H9 (cell line): ENCODE measurements at regions not wholly inside any gene's neighbourhood (a gene's known extent, or its start where the extent isn't known, plus 50 kb on each side); places are given as distances from the start of the nearest gene placed in this dataset.

Source experiments
- DNase-seq: peaks from one replicate; pipeline ENCODE4 v3.0.0-alpha.2; 2017
- H2AFZ ChIP-seq: one replicate; pipeline ENCODE4 v1.6.1; 2013; ENCODE audit warnings: mild to moderate bottlenecking, low read length, control low read depth, moderate library complexity
- H2AK5ac ChIP-seq: 2 replicates; pipeline ENCODE4 v1.6.1; 2013; ENCODE audit warnings: low read length, control low read depth, mixed read lengths; ENCODE audit not compliant: insufficient read length
- H2BK120ac ChIP-seq: one replicate; pipeline ENCODE4 v1.6.1; 2013; ENCODE audit warnings: low read depth, mild to moderate bottlenecking, low read length, control low read depth, inconsistent platforms; ENCODE audit not compliant: poor library complexity, severe bottlenecking
- H2BK12ac ChIP-seq: 2 replicates; pipeline ENCODE4 v1.6.1; 2013; ENCODE audit warnings: low read length, control low read depth, mixed read lengths, low read depth; ENCODE audit not compliant: insufficient read length
- H2BK15ac ChIP-seq: 2 replicates; pipeline ENCODE4 v1.6.1; 2013; ENCODE audit warnings: low read depth, low read length, control low read depth
- H2BK20ac ChIP-seq: one replicate; pipeline ENCODE4 v1.6.1; 2013; ENCODE audit warnings: low read depth, mild to moderate bottlenecking, low read length, control low read depth, inconsistent platforms; ENCODE audit not compliant: poor library complexity, severe bottlenecking
- H2BK5ac ChIP-seq: 2 replicates; pipeline ENCODE4 v1.6.1; 2013; ENCODE audit warnings: low read length, control low read depth, mixed read lengths; ENCODE audit not compliant: insufficient read length
- H3K14ac ChIP-seq: 2 replicates; pipeline ENCODE4 v1.6.1; 2013; ENCODE audit warnings: low read length, control low read depth; ENCODE audit not compliant: insufficient read depth
- H3K18ac ChIP-seq: 2 replicates; pipeline ENCODE4 v1.6.1; 2013; ENCODE audit warnings: low read depth, mild to moderate bottlenecking, mixed read lengths, low read length, control low read depth; ENCODE audit not compliant: insufficient read length
- H3K23ac ChIP-seq: 2 replicates; pipeline ENCODE4 v1.6.1; 2013; ENCODE audit warnings: low read length, control low read depth, mixed read lengths, low read depth; ENCODE audit not compliant: insufficient read length
- H3K23me2 ChIP-seq: 2 replicates; pipeline ENCODE4 v1.6.1; 2013; ENCODE audit warnings: low read depth, mild to moderate bottlenecking, mixed read lengths, low read length, control low read depth; ENCODE audit not compliant: insufficient read length, poor library complexity, severe bottlenecking
- H3K27ac ChIP-seq: 2 replicates; pipeline ENCODE4 v1.5.1; 2013; ENCODE audit warnings: low read length, control low read depth, mixed read lengths, low read depth; ENCODE audit not compliant: insufficient read length
- H3K27me3 ChIP-seq: 2 replicates; pipeline ENCODE4 v1.6.1; 2013; ENCODE audit warnings: low read length, control low read depth, inconsistent platforms; ENCODE audit not compliant: insufficient read depth
- H3K4ac ChIP-seq: 2 replicates; pipeline ENCODE4 v1.6.1; 2013; ENCODE audit warnings: low read depth, mild to moderate bottlenecking, control low read depth, inconsistent platforms, low read length, moderate library complexity
- H3K4me1 ChIP-seq: 2 replicates; pipeline ENCODE4 v1.6.1; 2013; ENCODE audit warnings: low read length, control low read depth, inconsistent platforms; ENCODE audit not compliant: insufficient read depth
- H3K4me2 ChIP-seq: 2 replicates; pipeline ENCODE4 v1.6.1; 2013; ENCODE audit warnings: low read length, control low read depth, mixed read lengths; ENCODE audit not compliant: insufficient read length, insufficient read depth
- H3K56ac ChIP-seq: 2 replicates; pipeline ENCODE4 v1.6.1; 2013; ENCODE audit warnings: low read depth, mild to moderate bottlenecking, mixed read lengths, low read length, control low read depth; ENCODE audit not compliant: insufficient read length
- H3K79me1 ChIP-seq: 2 replicates; pipeline ENCODE4 v1.6.1; 2013; ENCODE audit warnings: low read depth, mild to moderate bottlenecking, moderate library complexity, low read length, control low read depth, inconsistent platforms; ENCODE audit not compliant: insufficient read depth, poor library complexity, severe bottlenecking
- H3K79me2 ChIP-seq: 2 replicates; pipeline ENCODE4 v1.6.1; 2013; ENCODE audit warnings: low read length, control low read depth, inconsistent platforms; ENCODE audit not compliant: insufficient read depth
- H3K9ac ChIP-seq: 2 replicates; pipeline ENCODE4 v1.6.1; 2013; ENCODE audit warnings: low read length, control low read depth, mixed read lengths; ENCODE audit not compliant: insufficient read length; ENCODE audit errors: extremely low read depth
- H3K9me3 ChIP-seq: one replicate; pipeline ENCODE4 v1.6.1; 2013; ENCODE audit warnings: low read depth, low read length, inconsistent platforms; ENCODE audit not compliant: control insufficient read depth
- H3T11ph ChIP-seq: one replicate; pipeline ENCODE4 v1.6.1; 2013; ENCODE audit warnings: mild to moderate bottlenecking, low read length, control low read depth, inconsistent platforms
- H4K20me1 ChIP-seq: one replicate; pipeline ENCODE4 v1.6.1; 2013; ENCODE audit not compliant: control insufficient read depth, insufficient read length, insufficient read depth
- H4K5ac ChIP-seq: 2 replicates; pipeline ENCODE4 v1.6.1; 2013; ENCODE audit warnings: low read depth, mild to moderate bottlenecking, mixed read lengths, low read length, control low read depth; ENCODE audit not compliant: insufficient read length
- H4K8ac ChIP-seq: replicated peaks from 2 replicates; pipeline ENCODE4 v1.6.1; 2013; ENCODE audit warnings: low read length, control low read depth, mixed read lengths, low read depth; ENCODE audit not compliant: insufficient read length
- H4K91ac ChIP-seq: 2 replicates; pipeline ENCODE4 v1.6.1; 2013; ENCODE audit warnings: low read depth, mild to moderate bottlenecking, moderate library complexity, mixed read lengths, low read length, control low read depth; ENCODE audit not compliant: insufficient read length
- H3K27ac Mint-ChIP-seq, 3 experiments: 2 replicates in 2 of 3; 3 replicates in 1 of 3; pipeline ENCODE4 v1.8.0; 2020 to 2021; ENCODE audit warnings: mixed read lengths in 3 of 3, mild to moderate bottlenecking in 1 of 3, moderate library complexity in 1 of 3
- H3K27me3 Mint-ChIP-seq: 2 replicates; pipeline ENCODE4 v1.8.0; 2021; ENCODE audit warnings: low read depth, mild to moderate bottlenecking, moderate library complexity, mixed read lengths
- H3K36me3 Mint-ChIP-seq, 3 experiments: 2 replicates in 2 of 3; 3 replicates in 1 of 3; pipeline ENCODE4 v1.8.0; 2020 to 2021; ENCODE audit warnings: low read depth in 3 of 3, mixed read lengths in 3 of 3; ENCODE audit not compliant: insufficient read depth in 1 of 3
- H3K4me1 Mint-ChIP-seq, 2 experiments: 2 replicates each; pipeline ENCODE4 v1.8.0; 2020; ENCODE audit warnings: mixed read lengths in 2 of 2
- H3K4me3 Mint-ChIP-seq, 2 experiments: 2 replicates in 1 of 2; 3 replicates in 1 of 2; pipeline ENCODE4 v1.8.0; 2020 to 2021; ENCODE audit warnings: mild to moderate bottlenecking in 2 of 2, mixed read lengths in 2 of 2, moderate library complexity in 1 of 2
- H3K9me3 Mint-ChIP-seq, 2 experiments: 2 replicates in 1 of 2; 3 replicates in 1 of 2; pipeline ENCODE4 v1.8.0; 2020; ENCODE audit warnings: mild to moderate bottlenecking in 2 of 2, mixed read lengths in 2 of 2, moderate library complexity in 1 of 2
- WGBS: extraction: QIAGEN DNeasy Blood & Tissue Kit; methylation state at CpG from one replicate; pipeline ENCODE4 v1.1.7; 2013; ENCODE audit warnings: missing lambda C conversion rate, low lambda C conversion rate, mixed read lengths; ENCODE audit not compliant: insufficient read length; ENCODE audit errors: extremely low coverage; 5-methylcytosine and 5-hydroxymethylcytosine counted together
- TF ChIP-seq, protein P1 (sequence below): fragments of 200-600 bp; sonication (generic); conservative IDR thresholded peaks from 3 replicates; pipeline ENCODE4 v1.8.0; 2021; ENCODE audit warnings: antibody characterized with exemption, mild to moderate bottlenecking

DNA sequence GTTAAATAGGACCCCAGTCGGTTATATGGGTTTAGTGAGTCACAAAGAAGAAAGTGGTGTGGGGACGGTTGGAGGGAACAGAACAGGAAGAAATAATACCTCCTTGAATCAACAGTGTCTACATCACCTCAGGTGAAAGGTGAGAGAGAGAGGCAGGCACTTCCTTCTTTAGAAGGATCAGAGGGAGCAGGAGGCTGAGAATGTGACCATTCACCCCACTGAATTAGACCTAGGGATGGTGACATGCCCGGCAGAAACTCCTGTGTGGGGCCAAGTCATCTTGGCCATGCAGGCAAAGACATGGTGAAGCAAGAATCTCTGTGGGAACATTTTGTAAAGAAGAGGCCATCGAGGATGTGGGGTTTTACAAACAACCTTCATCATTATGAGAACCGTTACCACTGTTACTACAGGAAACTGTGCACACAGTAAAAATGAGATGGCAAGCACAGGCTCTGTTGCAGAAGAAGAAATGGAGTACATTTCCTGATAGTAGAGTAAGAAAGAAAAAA is 1196.9 kb downstream of the VRK1 start:
- no peak overlapping the region for H3K27ac Mint-ChIP-seq
- no peak overlapping the region for H2AFZ ChIP-seq
- no peak overlapping the region for H3K56ac ChIP-seq
- no peak overlapping the region for H2BK15ac ChIP-seq
- H4K5ac ChIP-seq: no peak overlapping the region
- no peak overlapping the region for H2BK5ac ChIP-seq
- H2BK120ac ChIP-seq: no peak overlapping the region
- H3K4ac ChIP-seq: no peak overlapping the region
- no peak overlapping the region for H3T11ph ChIP-seq
- H4K20me1 ChIP-seq: no peaks in the 10 kb centered on the region
- WGBS: no CpG with 5 or more reads among the region's 5 CpGs
- H3K18ac ChIP-seq: no peak overlapping the region
- no peaks in the 10 kb centered on the region for H3K9me3 Mint-ChIP-seq
- H3K23ac ChIP-seq: no peak overlapping the region
- H3K23me2 ChIP-seq: no peaks in the 10 kb centered on the region
- H3K36me3 Mint-ChIP-seq: no peaks in the 10 kb centered on the region
- no peak overlapping the region for H4K91ac ChIP-seq
- no peaks in the 10 kb centered on the region for H3K79me1 ChIP-seq
- DNase-seq: no peak
- peaks cover 2% of the 10 kb centered on the region; the same call in 1 of the 2 replicates for H3K4me1 ChIP-seq
- no peak overlapping the region for H2BK20ac ChIP-seq
- TF ChIP-seq, protein P1, sequence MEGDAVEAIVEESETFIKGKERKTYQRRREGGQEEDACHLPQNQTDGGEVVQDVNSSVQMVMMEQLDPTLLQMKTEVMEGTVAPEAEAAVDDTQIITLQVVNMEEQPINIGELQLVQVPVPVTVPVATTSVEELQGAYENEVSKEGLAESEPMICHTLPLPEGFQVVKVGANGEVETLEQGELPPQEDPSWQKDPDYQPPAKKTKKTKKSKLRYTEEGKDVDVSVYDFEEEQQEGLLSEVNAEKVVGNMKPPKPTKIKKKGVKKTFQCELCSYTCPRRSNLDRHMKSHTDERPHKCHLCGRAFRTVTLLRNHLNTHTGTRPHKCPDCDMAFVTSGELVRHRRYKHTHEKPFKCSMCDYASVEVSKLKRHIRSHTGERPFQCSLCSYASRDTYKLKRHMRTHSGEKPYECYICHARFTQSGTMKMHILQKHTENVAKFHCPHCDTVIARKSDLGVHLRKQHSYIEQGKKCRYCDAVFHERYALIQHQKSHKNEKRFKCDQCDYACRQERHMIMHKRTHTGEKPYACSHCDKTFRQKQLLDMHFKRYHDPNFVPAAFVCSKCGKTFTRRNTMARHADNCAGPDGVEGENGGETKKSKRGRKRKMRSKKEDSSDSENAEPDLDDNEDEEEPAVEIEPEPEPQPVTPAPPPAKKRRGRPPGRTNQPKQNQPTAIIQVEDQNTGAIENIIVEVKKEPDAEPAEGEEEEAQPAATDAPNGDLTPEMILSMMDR: no peak
- no peaks in the 10 kb centered on the region; the same call in 1 of the 2 replicates for H3K27me3 ChIP-seq
- no peak overlapping the region for H3K14ac ChIP-seq
- no peak overlapping the region for H2BK12ac ChIP-seq
- H4K8ac ChIP-seq: no peak overlapping the region
- H3K4me1 Mint-ChIP-seq: peaks cover 0 to 3% of the 10 kb centered on the region in 2 experiments; a peak in 1 of 4 replicates
- no peaks in the 10 kb centered on the region for H3K27me3 Mint-ChIP-seq
- H3K27ac ChIP-seq: no peak overlapping the region
- H2AK5ac ChIP-seq: no peak overlapping the region
- no peak overlapping the region for H3K4me2 ChIP-seq
- no peak overlapping the region for H3K4me3 Mint-ChIP-seq
- no peak overlapping the region for H3K9ac ChIP-seq
- H3K79me2 ChIP-seq: no peaks in the 10 kb centered on the region
- no peaks in the 10 kb centered on the region for H3K9me3 ChIP-seq
